HG03558 (cell line): ENCODE measurements at regions not wholly inside any gene's neighbourhood (a gene's known extent, or its start where the extent isn't known, plus 50 kb on each side); places are given as distances from the start of the nearest gene placed in this dataset.
"Not testable (repeated sequence)": the region's sequence is repeated elsewhere in the genome, so short reads cannot be mapped to it uniquely, and the experiment has no call there.

Experiments
- ATAC-seq: cut with Tn5 transposase; IDR thresholded peaks from one replicate; pipeline ENCODE4 v1.9.1; 2021; ENCODE audit warnings: moderate number of reproducible peaks; ENCODE audit not compliant: unreplicated experiment; ENCODE audit errors: extremely low read depth

GRCh38 chr12:103011974-103012763 is 54.7 kb downstream of the ASCL1 start:
- ATAC-seq: no peak

GRCh38 chr12:103012884-103013283 is 55.4 kb downstream of the ASCL1 start:
- ATAC-seq: no peak

GRCh38 chr12:103013741-103014300 is 56.3 kb downstream of the ASCL1 start:
- no peak for ATAC-seq

GRCh38 chr12:103016381-103016780 is 58.9 kb downstream of the ASCL1 start:
- no peak for ATAC-seq

- no peak for ATAC-seq
These were observed 63.4 kb downstream of the ASCL1 start for GRCh38 chr12:103020839-103021238.

GRCh38 chr12:103021538-103022218 is 64.2 kb downstream of the ASCL1 start:
- ATAC-seq: no peak

GRCh38 chr12:103024650-103025049 is 67.2 kb downstream of the ASCL1 start:
- ATAC-seq: no peak

- not testable (repeated sequence) for ATAC-seq
These were observed 69.2 kb downstream of the ASCL1 start for GRCh38 chr12:103026643-103027042.

GRCh38 chr12:103028881-103029639 is 71.6 kb downstream of the ASCL1 start:
- no peak for ATAC-seq

- ATAC-seq: no peak
These were observed 79.2 kb downstream of the ASCL1 start for GRCh38 chr12:103036581-103037214.

GRCh38 chr12:103043531-103044486 is 86.3 kb downstream of the ASCL1 start:
- ATAC-seq: no peak

GRCh38 chr12:103046154-103046553 is 88.7 kb downstream of the ASCL1 start:
- ATAC-seq: no peak

- no peak for ATAC-seq
These were observed 92.8 kb downstream of the ASCL1 start for GRCh38 chr12:103050273-103050672.

- ATAC-seq: no peak
These were observed 95.6 kb downstream of the ASCL1 start for GRCh38 chr12:103053089-103053488.

GRCh38 chr12:103073630-103074029 is 116.2 kb downstream of the ASCL1 start:
- no peak for ATAC-seq

- no peak for ATAC-seq
These were observed 118.4 kb downstream of the ASCL1 start for GRCh38 chr12:103075848-103076247.

- no peak for ATAC-seq
These were observed 119.8 kb downstream of the ASCL1 start for GRCh38 chr12:103077108-103077773.

- ATAC-seq: no peak
These were observed 128.1 kb downstream of the ASCL1 start for GRCh38 chr12:103085541-103085940.

GRCh38 chr12:103086471-103086870 is 129.0 kb downstream of the ASCL1 start:
- ATAC-seq: no peak
